HG02970 (cell line): ENCODE measurements at regions not wholly inside any gene's neighbourhood (a gene's known extent, or its start where the extent isn't known, plus 50 kb on each side); places are given as distances from the start of the nearest gene placed in this dataset.
"Not testable (repeated sequence)": the region's sequence is repeated elsewhere in the genome, so short reads cannot be mapped to it uniquely, and the experiment has no call there.

ENCODE experiments used
- ATAC-seq: cut with Tn5 transposase; IDR thresholded peaks from one replicate; pipeline ENCODE4 v1.9.1; 2021; ENCODE audit warnings: mild to moderate bottlenecking, moderate library complexity, moderate number of reproducible peaks; ENCODE audit not compliant: unreplicated experiment, low FRiP score

GRCh38 chr7:49643736-49644135, 129.7 kb upstream of the VWC2 start:
- ATAC-seq: no peak

GRCh38 chr7:49644396-49645166, 128.9 kb upstream of the VWC2 start:
- no peak for ATAC-seq

GRCh38 chr7:49645296-49645695, 128.1 kb upstream of the VWC2 start:
- ATAC-seq: no peak

- ATAC-seq: no peak
These were observed 113.2 kb upstream of the VWC2 start for GRCh38 chr7:49660170-49660783.

GRCh38 chr7:49660976-49661375, 112.5 kb upstream of the VWC2 start:
- no peak for ATAC-seq

- not testable (repeated sequence) for ATAC-seq
These were observed 107.5 kb upstream of the VWC2 start for GRCh38 chr7:49665963-49666362.

GRCh38 chr7:49666764-49667163, 106.7 kb upstream of the VWC2 start:
- ATAC-seq: no peak

GRCh38 chr7:49669285-49669684, 104.2 kb upstream of the VWC2 start:
- ATAC-seq: no peak

GRCh38 chr7:49669692-49670260, 103.7 kb upstream of the VWC2 start:
- no peak for ATAC-seq

- ATAC-seq: no peak
These were observed 102.4 kb upstream of the VWC2 start for GRCh38 chr7:49670991-49671390.

- no peak for ATAC-seq
These were observed 80.9 kb upstream of the VWC2 start for GRCh38 chr7:49692516-49692915.

- ATAC-seq: no peak
These were observed 77.5 kb upstream of the VWC2 start for GRCh38 chr7:49695971-49696370.

- no peak for ATAC-seq
These were observed 72.6 kb upstream of the VWC2 start for GRCh38 chr7:49700841-49701240.

- no peak for ATAC-seq
These were observed 71.3 kb upstream of the VWC2 start for GRCh38 chr7:49702099-49702498.

GRCh38 chr7:49703337-49703736, 70.1 kb upstream of the VWC2 start:
- no peak for ATAC-seq

GRCh38 chr7:49703881-49704280, 69.6 kb upstream of the VWC2 start:
- no peak for ATAC-seq

GRCh38 chr7:49706106-49706505, 67.3 kb upstream of the VWC2 start:
- no peak for ATAC-seq

GRCh38 chr7:49707891-49708290, 65.5 kb upstream of the VWC2 start:
- ATAC-seq: no peak

GRCh38 chr7:49708590-49708989, 64.8 kb upstream of the VWC2 start:
- ATAC-seq: no peak

GRCh38 chr7:49711072-49711723, 62.2 kb upstream of the VWC2 start:
- not testable (repeated sequence) for ATAC-seq

- no peak for ATAC-seq
These were observed 59.3 kb upstream of the VWC2 start for GRCh38 chr7:49714182-49714581.
